Caco-2 (cell line): ENCODE measurements at regions not wholly inside any gene's neighbourhood (a gene's known extent, or its start where the extent isn't known, plus 50 kb on each side); places are given as distances from the start of the nearest gene placed in this dataset.

ENCODE experiments used
- BruUV-seq: library from RNA; stranded (reverse); fragments of 400-500 nt; replicated peaks from 2 replicates; lab custom pipeline; 2021; lab: Mats Ljungman, UMichigan
- CTCF ChIA-PET: fragments of 300-600 bp; sonication (Branson Sonifier 250); formaldehyde crosslinking; loops from one replicate; lab custom pipeline; 2022; ENCODE audit warnings: antibody characterized with exemption; lab: Charles Lee
- POLR2A ChIA-PET: fragments of 300-600 bp; sonication (Branson Sonifier 250); formaldehyde crosslinking; loops from one replicate; lab custom pipeline; 2022; ENCODE audit warnings: antibody characterized with exemption; lab: Charles Lee
- DNase-seq, 2 experiments: peaks; one replicate each; pipeline versions ENCODE4 v3.0.0 to v3.0.0-alpha.2; 2020 to 2022
- H3K27me3 ChIP-seq: replicated peaks from 2 replicates; pipeline ENCODE4 v1.6.0; 2011; ENCODE audit warnings: low read length; ENCODE audit not compliant: control insufficient read depth, insufficient read depth
- H3K36me3 ChIP-seq: 2 replicates; pipeline ENCODE4 v1.5.1; 2011; ENCODE audit warnings: low read length; ENCODE audit not compliant: control insufficient read depth, insufficient read depth
- H3K4me1 ChIP-seq: fragments of 250-450 bp; sonication (Bioruptor Pico); 2 replicates; pipeline ENCODE4 v1.5.1; 2020; ENCODE audit warnings: mild to moderate bottlenecking
- H3K4me3 ChIP-seq: 2 replicates; pipeline ENCODE4 v1.5.1; 2011; ENCODE audit warnings: low read depth, mild to moderate bottlenecking, control low read depth, low read length
- H3K9me3 ChIP-seq: fragments of 250-450 bp; sonication (Bioruptor Pico); 2 replicates; pipeline ENCODE4 v1.5.1; 2020; ENCODE audit warnings: mild to moderate bottlenecking, moderate library complexity
- H3K27ac Mint-ChIP-seq: one replicate; pipeline ENCODE4 v1.8.0; 2022; ENCODE audit warnings: mixed read lengths; ENCODE audit not compliant: unreplicated experiment
- H3K27me3 Mint-ChIP-seq: one replicate; pipeline ENCODE4 v1.8.0; 2022; ENCODE audit warnings: mixed read lengths; ENCODE audit not compliant: insufficient read depth, unreplicated experiment
- H3K36me3 Mint-ChIP-seq: one replicate; pipeline ENCODE4 v1.8.0; 2022; ENCODE audit warnings: mild to moderate bottlenecking, mixed read lengths; ENCODE audit not compliant: insufficient read depth, unreplicated experiment
- H3K4me1 Mint-ChIP-seq: one replicate; pipeline ENCODE4 v1.8.0; 2022; ENCODE audit warnings: low read depth, mixed read lengths; ENCODE audit not compliant: unreplicated experiment
- H3K4me3 Mint-ChIP-seq: one replicate; pipeline ENCODE4 v1.8.0; 2022; ENCODE audit warnings: mild to moderate bottlenecking, moderate library complexity, mixed read lengths; ENCODE audit not compliant: unreplicated experiment
- H3K9me3 Mint-ChIP-seq: one replicate; pipeline ENCODE4 v1.8.0; 2022; ENCODE audit warnings: mixed read lengths; ENCODE audit not compliant: unreplicated experiment
- CTCF ChIP-seq, 2 experiments: fragments of 200-600 bp in 1 of 2; IDR thresholded peaks; 1 replicate in 1 of 2; 2 replicates in 1 of 2; pipeline versions ENCODE4 v1.5.1 to v1.8.0; 2011 to 2022; ENCODE audit warnings: antibody characterized with exemption in 1 of 2, control low read depth in 1 of 2, inconsistent platforms in 1 of 2, low read depth in 1 of 2, low read length in 1 of 2, mild to moderate bottlenecking in 1 of 2, moderate library complexity in 1 of 2; ENCODE audit not compliant: insufficient read depth in 1 of 2, severe bottlenecking in 1 of 2, unreplicated experiment in 1 of 2
- intact Hi-C: fragments of 100-400 bp; cut with micrococcal nuclease; formaldehyde crosslinking; loops from one replicate; pipeline ENCODE4 v1.10.0; 2022; ENCODE audit not compliant: unreplicated experiment

GRCh38 chr1:58921751-58922150, 137.9 kb upstream of the JUN start:
- no TSS peak for BruUV-seq
- H3K4me3 Mint-ChIP-seq = no peak overlapping the region
- TF ChIP-seq CTCF (IDR thresholded peaks at IDR 0.05; ENCODE audit: insufficient read depth in 1 of 2, low read depth in 1 of 2, low read length in 1 of 2, severe bottlenecking in 1 of 2, unreplicated experiment in 1 of 2) = no peak
- peaks cover 9% of the 10 kb centered on the region for H3K9me3 Mint-ChIP-seq
- CTCF ChIA-PET = no interaction called here
- no peak overlapping the region for H3K4me3 ChIP-seq
- H3K27me3 ChIP-seq = no peaks in the 10 kb centered on the region
- H3K27me3 Mint-ChIP-seq = no peaks in the 10 kb centered on the region
- POLR2A ChIA-PET = no interaction called here
- intact Hi-C loops = no loop called here
- H3K9me3 ChIP-seq = no peaks in the 10 kb centered on the region
- DNase-seq = no peak
- no peaks in the 10 kb centered on the region for H3K36me3 Mint-ChIP-seq
- no peaks in the 10 kb centered on the region for H3K4me1 ChIP-seq
- no peak overlapping the region for H3K27ac Mint-ChIP-seq
- H3K36me3 ChIP-seq = no peaks in the 10 kb centered on the region
- peaks cover 6% of the 10 kb centered on the region for H3K4me1 Mint-ChIP-seq

DNA sequence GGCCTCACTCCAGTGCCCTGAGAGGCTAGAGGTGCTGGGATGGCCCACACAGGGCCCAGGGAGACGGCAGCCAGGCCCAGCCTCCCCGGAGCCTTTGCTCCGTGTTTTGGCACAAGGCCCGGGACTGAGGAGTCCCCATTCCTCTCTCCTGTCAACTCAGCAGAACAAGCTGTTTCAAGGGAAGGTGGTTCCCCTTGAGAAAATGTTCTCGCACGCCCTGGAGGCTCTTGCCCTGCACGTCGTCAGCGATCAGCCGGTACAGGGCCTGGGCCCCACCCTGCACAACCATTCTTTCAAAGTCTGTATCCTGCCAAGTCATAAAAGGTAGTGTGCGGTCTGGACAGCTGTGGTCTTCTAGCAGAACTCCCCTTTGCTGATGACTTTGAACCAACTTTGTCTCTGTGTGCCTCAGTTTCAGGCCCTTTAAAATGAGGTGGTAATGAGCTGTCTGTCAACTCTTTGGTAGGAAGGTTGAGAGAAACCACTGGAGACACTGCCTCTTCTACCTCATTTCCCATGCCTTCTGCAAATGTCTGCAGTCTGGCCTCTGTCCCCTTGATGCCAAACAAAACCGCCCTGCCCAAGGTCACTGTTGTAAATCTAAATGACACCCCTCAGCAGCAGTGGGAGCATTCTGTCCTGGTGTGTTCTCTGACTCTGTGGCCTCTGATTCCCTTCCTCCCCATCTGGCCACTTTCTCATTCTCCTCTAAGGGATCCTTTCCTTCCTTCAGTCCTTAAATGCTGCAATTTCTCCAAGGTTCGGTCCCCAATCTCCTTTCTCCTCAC, 138.6 kb upstream of the JUN start:
- H3K36me3 Mint-ChIP-seq = no peaks in the 10 kb centered on the region
- H3K9me3 Mint-ChIP-seq = peaks cover 9% of the 10 kb centered on the region
- Histone ChIP-seq H3K4me3 (no peak overlapping the region), H3K36me3 (no peaks in the 10 kb centered on the region), H3K27me3 (no peaks in the 10 kb centered on the region), H3K4me1 (peaks cover 4% of the 10 kb centered on the region; the same call in 1 of the 2 replicates), H3K9me3 (no peaks in the 10 kb centered on the region)
- no peaks in the 10 kb centered on the region for H3K27me3 Mint-ChIP-seq
- no peak overlapping the region for H3K27ac Mint-ChIP-seq
- no peak for TF ChIP-seq CTCF (IDR thresholded peaks at IDR 0.05; ENCODE audit: insufficient read depth in 1 of 2, low read depth in 1 of 2, low read length in 1 of 2, severe bottlenecking in 1 of 2, unreplicated experiment in 1 of 2)
- intact Hi-C loops = no loop called here
- peaks cover 13% of the 10 kb centered on the region for H3K4me1 Mint-ChIP-seq
- CTCF ChIA-PET = no interaction called here
- no peak overlapping the region for H3K4me3 Mint-ChIP-seq
- DNase-seq = no peak
- BruUV-seq = no TSS peak
- POLR2A ChIA-PET = no interaction called here

- no peaks in the 10 kb centered on the region for H3K36me3 ChIP-seq
- peaks cover 10% of the 10 kb centered on the region for H3K4me1 ChIP-seq
- H3K27ac Mint-ChIP-seq = no peak overlapping the region
- no peak overlapping the region for H3K4me3 Mint-ChIP-seq
- no peak for TF ChIP-seq CTCF (IDR thresholded peaks at IDR 0.05; ENCODE audit: insufficient read depth in 1 of 2, low read depth in 1 of 2, low read length in 1 of 2, severe bottlenecking in 1 of 2, unreplicated experiment in 1 of 2)
- no peaks in the 10 kb centered on the region for H3K9me3 ChIP-seq
- peaks cover 15% of the 10 kb centered on the region for H3K4me1 Mint-ChIP-seq
- BruUV-seq = no TSS peak
- ChIA-PET POLR2A (no interaction called here), CTCF (no interaction called here)
- no peaks in the 10 kb centered on the region for H3K27me3 Mint-ChIP-seq
- H3K27me3 ChIP-seq = no peaks in the 10 kb centered on the region
- peaks cover 9% of the 10 kb centered on the region for H3K9me3 Mint-ChIP-seq
- no peak overlapping the region for H3K4me3 ChIP-seq
- intact Hi-C loops = no loop called here
- DNase-seq = no peak
- H3K36me3 Mint-ChIP-seq = no peaks in the 10 kb centered on the region
These were observed 139.2 kb upstream of the JUN start for GRCh38 chr1:58923090-58923470.
